DMS79 treated with DMSO at 0.1 percent for 48 hours (cell line): ENCODE measurements at regions not wholly inside any gene's neighbourhood (a gene's known extent, or its start where the extent isn't known, plus 50 kb on each side); places are given as distances from the start of the nearest gene placed in this dataset.

ENCODE experiments used
- DNase-seq: peaks from one replicate; lab custom pipeline; 2025; lab: John Stamatoyannopoulos, UW

DNA sequence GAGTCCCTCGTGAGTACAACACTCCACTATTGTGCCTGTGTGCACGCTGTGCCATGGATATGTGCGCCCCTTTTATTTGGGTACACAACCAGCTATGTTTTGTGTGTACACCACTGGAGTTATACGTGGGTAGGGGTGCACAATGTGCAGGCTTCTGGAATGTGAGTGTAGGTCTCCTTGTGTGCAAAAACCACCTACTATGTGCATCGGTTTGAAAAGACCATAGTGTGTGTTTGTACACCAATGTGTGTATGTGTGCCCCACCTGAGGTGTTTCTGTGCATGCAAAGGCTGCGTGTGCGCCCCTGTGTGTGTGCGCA, 86.4 kb upstream of the ALDH1L1 start:
- no peak for DNase-seq

DNA sequence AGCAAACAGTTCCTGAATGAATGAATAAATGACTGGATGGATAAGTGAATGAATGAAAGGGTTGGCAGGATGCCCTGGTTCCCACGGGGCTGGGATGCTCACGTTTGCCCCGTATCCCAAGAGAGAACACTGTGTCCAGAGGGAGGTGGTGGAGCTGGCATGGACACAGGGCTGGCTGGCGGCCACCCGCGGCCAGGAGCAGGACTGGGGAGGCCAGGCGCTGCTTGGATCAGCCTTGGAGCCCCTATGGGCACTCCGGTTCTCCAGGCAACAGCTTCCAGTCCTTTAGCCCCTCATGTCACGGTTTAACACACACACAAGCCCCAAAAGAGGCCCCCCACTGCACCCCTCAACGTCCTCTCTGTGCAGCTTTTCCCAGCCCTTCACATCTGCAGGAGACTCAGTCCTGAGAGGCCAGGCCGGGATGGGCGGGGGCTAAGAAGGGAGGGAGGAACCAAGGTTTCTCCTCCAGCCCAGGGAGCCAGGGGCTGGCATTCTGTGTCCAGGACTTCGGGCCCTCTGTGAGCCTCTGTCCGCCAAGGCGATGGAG, 86.0 kb upstream of the ALDH1L1 start:
- no peak for DNase-seq

DNA sequence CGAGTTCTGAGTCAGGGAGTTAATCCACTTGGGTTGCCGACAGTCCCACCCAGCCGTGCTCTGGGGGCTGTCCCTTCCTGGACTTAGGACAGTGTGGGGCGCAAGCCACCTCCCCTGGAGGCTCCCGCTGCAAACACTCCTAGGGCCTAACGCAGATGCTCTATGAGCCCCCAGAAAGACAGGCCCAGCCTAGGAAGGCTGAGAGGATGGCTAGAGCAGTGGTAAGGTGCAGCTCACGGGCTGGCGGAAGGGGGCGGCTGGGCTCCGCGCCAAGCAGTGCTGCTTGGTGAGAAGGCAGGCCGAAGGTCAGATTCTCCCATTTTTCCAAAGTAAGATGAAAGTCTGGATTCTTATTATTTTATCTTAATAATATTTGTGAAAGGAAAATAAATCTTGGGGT, 84.6 kb upstream of the ALDH1L1 start:
- no peak for DNase-seq

DNA sequence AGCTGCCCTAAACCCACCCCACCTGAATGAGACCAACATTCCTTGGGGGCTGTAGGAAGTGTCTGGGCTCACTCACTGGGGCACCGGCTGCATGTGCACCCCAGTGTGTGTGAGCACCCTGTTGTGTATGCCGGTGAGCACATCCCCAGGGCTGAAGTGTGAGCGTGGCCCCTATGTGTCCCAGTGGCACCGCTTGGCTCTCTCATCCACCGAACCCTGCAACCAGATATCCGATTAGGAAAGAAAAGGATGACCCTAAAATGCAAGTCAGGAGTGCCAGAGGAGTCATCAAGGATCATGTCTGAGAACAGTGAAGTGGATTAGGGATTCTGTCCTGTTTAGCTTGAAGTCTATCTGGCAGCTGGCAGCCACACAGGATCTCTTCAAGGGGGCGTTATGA, 84.0 kb upstream of the ALDH1L1 start:
- no peak for DNase-seq

DNA sequence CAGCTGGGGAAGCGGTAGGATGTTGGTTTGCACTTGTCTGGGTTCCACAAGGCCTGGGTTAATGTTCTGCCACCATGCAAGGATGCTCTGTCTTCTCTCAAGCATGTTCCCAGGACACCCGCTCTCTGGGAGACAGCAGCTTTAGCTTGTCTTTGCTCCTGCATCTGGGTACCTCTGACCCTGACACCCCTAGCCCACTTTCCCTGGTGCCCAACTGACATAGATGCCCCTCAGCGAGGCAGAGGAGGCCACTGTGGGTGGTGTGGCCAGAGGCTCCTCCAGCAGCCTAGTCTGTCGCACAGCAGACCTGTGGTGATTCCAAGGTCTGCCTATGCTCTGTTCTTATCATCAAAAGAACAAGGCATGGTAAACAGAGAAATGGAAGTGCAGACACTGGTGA, 83.6 kb upstream of the ALDH1L1 start:
- no peak for DNase-seq

DNA sequence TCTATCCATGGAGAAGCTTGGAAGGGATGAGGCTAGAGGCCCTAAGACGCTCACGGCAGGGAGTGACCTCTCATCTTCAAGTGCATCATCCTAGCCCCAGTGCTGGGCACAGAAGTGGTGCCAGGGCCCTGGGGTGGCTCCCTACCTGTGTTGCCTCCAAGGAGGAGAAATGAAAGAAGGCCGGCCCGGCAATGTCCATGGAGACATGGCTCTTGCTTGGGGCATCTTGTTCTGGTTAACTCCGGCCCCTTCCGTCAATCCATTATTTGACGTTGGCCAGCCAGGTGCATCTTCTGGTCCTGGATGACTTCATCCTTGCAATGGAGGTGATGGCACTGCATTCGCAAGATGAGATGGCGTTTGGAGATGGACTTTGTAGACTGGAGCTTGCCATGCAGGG, 83.2 kb upstream of the ALDH1L1 start:
- no peak for DNase-seq

DNA sequence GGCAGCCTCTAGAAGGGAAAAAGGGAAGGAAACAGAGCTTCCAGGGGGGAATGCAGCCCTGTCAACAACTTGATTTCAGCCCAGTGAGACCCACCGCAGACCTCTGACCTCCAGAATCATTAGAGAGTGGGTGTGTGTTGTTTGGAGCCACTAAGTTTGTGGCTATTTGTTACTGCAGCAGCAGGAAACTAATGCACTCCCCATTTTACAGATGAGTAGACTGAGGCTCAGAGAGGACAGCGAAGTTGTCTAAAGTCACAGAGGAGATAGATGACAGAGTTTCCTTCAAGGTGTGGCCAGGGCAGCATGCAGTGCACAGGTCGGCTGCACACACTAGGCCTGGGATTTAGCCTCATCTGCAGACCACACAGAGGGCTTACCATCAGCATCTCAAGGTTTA, 81.8 kb upstream of the ALDH1L1 start:
- DNase-seq, result no peak

DNA sequence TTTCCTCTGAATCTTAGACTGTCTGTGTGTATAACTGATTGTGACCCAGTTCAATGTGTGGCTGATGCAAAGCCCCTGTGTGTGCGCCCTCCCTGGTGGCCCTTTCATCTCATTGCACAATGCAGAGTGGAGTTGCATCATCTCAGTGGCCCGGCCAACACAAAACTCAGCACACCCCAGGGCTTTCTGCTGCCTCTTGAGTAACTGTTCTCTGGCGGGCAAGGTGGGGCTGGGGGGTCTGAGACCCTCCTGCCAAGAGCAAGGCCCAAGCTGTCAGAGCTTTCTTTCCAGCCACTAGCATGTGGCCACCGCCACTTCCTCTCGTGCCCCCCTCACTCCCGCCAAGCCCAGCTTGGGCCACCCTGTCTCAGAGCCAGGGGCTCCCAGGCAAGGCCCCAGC, 80.7 kb upstream of the ALDH1L1 start:
- DNase-seq, result no peak

DNA sequence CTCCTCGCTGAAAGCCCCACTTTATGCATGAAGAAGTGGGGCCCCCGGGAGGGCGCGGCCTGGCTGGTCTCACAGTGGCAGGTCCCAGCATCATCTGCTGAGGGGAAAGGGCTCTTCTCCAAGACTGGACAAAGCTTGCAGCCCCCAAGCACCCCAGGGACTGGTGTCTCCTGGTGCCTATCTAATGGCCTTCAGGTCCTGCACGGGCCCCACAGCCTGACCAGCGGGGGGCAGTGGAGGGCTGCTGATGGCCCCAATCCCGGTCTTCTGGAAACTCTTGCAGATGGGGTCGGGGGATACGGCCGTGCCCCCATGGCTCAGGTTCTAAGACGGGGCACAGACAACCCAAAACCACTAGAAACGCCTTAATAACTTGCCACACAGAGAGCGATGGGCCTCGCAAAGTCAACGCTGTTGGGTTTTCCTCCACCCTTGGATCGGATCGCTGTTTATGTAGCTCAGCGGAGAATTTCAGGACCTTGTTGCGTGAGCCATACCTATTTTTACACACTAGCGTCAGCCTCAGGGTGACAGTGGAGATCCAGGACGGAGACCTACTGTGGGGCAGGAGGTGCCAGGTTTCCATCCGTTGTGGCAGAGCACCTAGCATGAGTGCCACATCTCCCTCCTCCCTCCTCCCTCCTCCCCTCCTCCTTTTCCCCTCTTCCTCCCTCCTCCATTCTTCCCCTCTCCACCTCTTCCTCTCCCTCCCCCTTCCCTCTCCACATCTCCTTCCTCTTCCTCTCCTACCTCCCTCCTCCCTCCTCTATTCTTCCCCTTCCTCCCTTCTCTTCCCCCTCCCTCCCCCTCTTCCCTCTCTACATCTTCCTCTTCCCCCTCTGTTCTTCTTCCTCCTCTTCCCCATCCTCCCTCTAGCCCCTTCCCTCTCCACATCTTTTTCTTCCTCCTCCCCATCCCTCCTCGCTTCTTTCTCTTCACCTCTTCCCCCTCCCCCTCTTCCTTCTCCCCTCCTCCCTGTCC, 79.3 kb upstream of the ALDH1L1 start:
- DNase-seq, result no peak

DNA sequence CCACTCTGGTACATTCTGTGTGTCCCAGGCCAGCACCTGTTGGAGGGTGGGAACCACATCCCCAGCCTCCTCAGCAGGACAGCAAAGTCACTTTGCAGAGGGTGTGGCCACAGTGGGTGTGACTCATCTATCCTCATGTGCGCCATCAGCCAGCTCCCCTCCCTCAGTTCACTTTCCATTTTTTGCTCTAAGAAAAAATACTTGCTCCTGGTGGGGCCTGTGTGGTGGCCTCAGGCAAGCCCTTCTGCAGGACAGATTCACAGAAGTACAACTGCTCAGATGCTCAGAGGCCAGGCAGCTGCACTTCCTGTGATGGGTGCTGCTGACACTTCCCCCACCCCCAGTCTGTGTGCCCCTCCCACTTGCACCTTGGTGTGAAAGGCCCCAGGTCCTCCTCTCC, 78.3 kb upstream of the ALDH1L1 start:
- no peak for DNase-seq

DNA sequence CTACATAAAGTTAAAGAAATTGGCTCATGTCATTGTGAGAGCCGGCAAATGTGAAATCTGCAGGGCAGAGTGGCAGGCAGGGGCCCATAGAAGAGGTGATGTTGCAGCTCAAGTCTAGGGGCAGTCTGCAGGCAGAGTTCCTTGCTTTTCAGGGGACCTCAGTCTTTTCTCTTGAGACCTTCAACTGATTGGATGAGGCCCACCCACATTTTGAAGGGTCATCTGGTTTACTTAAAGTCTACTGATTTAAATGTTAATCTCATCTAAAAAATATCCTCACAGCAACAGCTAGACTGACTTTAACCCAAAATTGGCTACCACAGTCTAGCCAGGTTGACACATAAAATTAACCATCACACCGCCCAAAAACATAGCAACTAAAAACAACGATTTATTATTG, 77.6 kb upstream of the ALDH1L1 start:
- DNase-seq, result no peak

DNA sequence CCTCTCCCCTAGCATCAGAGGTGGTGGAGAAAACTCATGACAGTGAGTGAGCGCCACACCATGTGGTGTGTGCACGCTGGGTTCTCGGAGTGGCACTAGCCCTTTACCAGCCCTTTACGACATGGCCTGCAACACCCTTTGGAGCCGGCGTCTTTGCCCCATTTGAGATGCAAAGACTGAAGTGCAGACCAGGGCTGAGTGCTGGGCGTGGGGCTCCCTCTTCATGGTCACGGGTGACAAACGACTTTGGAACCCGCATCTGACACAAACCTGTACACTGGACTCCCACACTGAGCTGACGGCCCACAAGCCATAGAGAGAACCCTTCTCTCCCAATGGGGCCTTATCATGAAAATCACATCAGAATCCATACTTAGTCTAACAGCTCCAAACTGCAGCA, 76.8 kb upstream of the ALDH1L1 start:
- no peak for DNase-seq

DNA sequence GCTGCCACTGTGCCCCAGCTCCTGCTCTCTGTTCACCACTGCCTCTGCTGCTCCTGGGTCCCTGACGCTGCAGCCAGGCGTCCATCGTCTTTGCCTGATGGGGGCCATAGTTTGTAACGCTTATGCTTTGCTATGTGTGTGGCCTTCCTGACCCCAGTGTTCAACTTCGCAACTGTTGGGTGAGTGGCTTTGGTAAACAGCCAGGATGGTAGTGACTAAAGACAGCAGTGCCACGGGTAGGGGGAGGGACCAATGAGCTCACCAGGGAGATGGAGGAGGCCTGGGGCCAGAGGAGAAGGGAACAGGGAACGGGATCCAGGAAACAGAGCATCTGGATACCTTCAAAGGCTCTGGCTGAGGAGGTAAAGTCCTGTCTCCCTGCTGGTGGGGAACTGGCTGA, 75.9 kb upstream of the ALDH1L1 start:
- DNase-seq, result no peak

DNA sequence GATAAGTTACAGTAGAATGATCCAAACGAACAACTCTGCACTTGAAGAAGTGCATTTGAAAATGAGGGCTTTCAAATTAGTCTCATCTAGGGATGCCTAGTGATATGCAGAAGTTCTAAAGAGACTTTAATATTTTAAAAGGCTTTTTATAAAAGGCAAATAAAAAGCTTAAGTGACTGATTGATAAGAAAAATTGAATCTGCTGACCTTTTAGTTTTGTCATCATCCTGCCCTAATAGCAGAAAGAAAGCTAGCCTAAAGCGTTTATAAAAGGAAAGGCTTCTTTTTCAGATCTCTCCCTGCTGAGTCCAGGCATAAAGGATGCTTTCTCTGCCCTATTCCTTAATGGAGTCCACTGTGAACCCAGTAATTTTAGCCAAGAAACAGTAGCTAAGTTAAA, 72.7 kb upstream of the ALDH1L1 start:
- no peak for DNase-seq

DNA sequence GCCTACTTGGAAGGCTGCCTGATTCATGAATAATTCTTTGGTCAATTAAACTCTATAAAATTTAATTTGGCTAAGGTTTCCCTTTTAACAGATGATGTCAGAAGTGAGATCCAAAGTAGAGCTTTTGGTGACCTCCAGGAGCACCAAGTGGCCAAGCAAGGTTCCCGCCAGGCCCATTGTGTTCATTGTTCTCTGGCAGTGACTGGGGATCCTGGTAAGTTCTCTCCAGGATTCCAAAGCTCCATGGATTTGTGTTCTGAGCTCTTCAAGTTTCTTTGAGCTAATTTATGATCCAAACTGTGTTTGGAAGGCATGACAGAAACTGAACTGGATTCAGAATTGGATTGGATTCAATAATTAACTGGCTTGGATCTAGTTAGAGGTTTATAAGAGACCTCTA, 72.0 kb upstream of the ALDH1L1 start:
- no peak for DNase-seq

DNA sequence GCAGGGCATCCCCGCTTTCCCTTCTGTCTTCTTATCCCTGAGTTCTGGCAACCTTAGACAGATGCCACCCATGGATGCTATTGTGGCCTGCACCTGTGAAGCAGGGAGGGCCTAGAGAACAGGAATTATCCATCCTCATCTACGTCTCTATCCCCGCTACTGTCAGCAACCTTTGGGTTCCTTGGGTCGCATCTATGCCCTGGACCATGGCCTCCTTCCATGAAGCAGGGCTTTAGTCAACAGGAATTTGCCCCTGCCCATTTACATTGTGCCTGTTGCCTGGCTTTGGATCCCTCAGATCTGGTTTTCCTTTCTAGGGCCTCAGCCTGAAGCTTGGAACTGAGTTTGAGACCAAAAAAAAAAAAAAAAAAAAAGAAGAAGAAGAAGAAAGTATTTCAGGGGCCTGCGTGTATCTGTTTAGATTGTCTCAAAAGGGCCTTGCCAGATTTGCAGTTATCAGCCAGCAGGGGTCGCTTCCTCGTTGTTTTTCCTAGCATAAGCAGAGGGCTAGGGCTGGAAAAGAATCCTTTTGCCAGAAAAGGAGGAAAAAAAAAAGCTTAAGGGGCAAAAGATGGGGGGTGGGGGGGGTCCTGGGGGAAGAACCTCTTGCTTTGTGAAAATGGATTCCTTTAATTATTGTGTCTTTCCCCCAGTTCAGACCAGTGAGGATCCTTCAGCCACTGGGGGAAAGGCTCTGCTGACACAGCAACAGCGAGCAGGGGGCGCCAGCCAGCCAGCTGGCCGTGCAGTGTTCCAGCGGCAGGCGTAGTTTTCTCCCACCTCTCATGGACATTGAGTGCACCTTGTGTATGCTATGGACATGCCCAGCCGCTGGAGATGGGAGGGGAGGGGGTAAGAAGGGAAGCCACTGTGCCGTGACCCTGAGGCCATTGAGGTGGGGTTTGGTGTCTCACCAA, 65.7 kb upstream of the ALDH1L1 start:
- DNase-seq, result no peak
